Small intestine (tissue), 7 donors: ENCODE measurements at regions not wholly inside any gene's neighbourhood (a gene's known extent, or its start where the extent isn't known, plus 50 kb on each side); places are given as distances from the start of the nearest gene placed in this dataset.

Experiments
- DNase-seq, 2 donors: peaks; one replicate each; pipeline versions ENCODE4 v3.0.0 to v3.0.0-alpha.2; 2013
- FAIRE-seq: peaks from 2 replicates; lab custom pipeline; 2012; peaks lifted over from hg19 to GRCh38; lab: Jason Lieb, UNC
- H3K27ac ChIP-seq, 3 donors: one replicate each; pipeline ENCODE4 v1.5.1; 2013; ENCODE audit warnings: low read length in 2 of 3, mild to moderate bottlenecking in 2 of 3, control low read depth in 1 of 3, inconsistent platforms in 1 of 3, low read depth in 1 of 3, moderate library complexity in 1 of 3
- H3K27me3 ChIP-seq, 3 donors: one replicate each; pipeline ENCODE4 v1.6.1; 2013; ENCODE audit warnings: low read length in 3 of 3, inconsistent platforms in 1 of 3; ENCODE audit not compliant: control insufficient read depth in 3 of 3, insufficient read depth in 3 of 3
- H3K36me3 ChIP-seq, 3 donors: one replicate each; pipeline ENCODE4 v1.6.1; 2013; ENCODE audit warnings: low read length in 3 of 3, inconsistent platforms in 1 of 3, low read depth in 1 of 3, mild to moderate bottlenecking in 1 of 3, moderate library complexity in 1 of 3; ENCODE audit not compliant: control insufficient read depth in 3 of 3, insufficient read depth in 2 of 3
- H3K4me1 ChIP-seq, 3 donors: one replicate each; pipeline ENCODE4 v1.6.1; 2013; ENCODE audit warnings: low read length in 2 of 3, inconsistent platforms in 1 of 3, low read depth in 1 of 3, mild to moderate bottlenecking in 1 of 3, moderate library complexity in 1 of 3; ENCODE audit not compliant: control insufficient read depth in 3 of 3, insufficient read depth in 2 of 3
- H3K4me3 ChIP-seq, 3 donors: one replicate each; pipeline ENCODE4 v1.5.1; 2013; ENCODE audit warnings: low read length in 3 of 3, control low read depth in 1 of 3, inconsistent platforms in 1 of 3, low read depth in 1 of 3, mild to moderate bottlenecking in 1 of 3, moderate library complexity in 1 of 3
- H3K9me3 ChIP-seq, 2 donors: one replicate each; pipeline ENCODE4 v1.6.1; 2013; ENCODE audit warnings: low read depth in 1 of 2, low read length in 1 of 2; ENCODE audit not compliant: control insufficient read depth in 2 of 2, insufficient read depth in 1 of 2
- WGBS, 3 donors: extraction: QIAGEN DNeasy Blood & Tissue Kit; methylation state at CpG; one replicate each; pipeline ENCODE4 v1.1.7; 2013; 5-methylcytosine and 5-hydroxymethylcytosine counted together
- donor health status: healthy with polysubstance abuse.
- donor health status: control.
- donor health status: control.
- donor health status: Bipolar disorder and iron deficiency.
- donor health status: healthy.

GRCh38 chr3:112412494-112412893, 79.5 kb downstream of the CD200 start:
- no peaks in the 10 kb centered on the region for H3K36me3 ChIP-seq
- no peak overlapping the region for H3K4me3 ChIP-seq
- H3K4me1 ChIP-seq: peaks cover 0 to 3% (median 2%) of the 10 kb centered on the region in 3 donors
- no peak for DNase-seq
- H3K9me3 ChIP-seq: no peaks in the 10 kb centered on the region
- FAIRE-seq: no peak
- H3K27ac ChIP-seq: no peak overlapping the region
- H3K27me3 ChIP-seq: no peaks in the 10 kb centered on the region
- WGBS, 3 donors: 79 to 89% (median 85%) methylated on average over 4 of the region's 4 CpGs

GRCh38 chr3:112413074-112413473, 80.1 kb downstream of the CD200 start:
- 81 to 100% (median 90%) methylated on average over 1 of the region's 1 CpG for WGBS, 3 donors
- Histone ChIP-seq H3K27me3 (no peaks in the 10 kb centered on the region), H3K27ac (no peak overlapping the region), H3K4me1 (peaks cover 0 to 3% (median 2%) of the 10 kb centered on the region in 3 donors), H3K36me3 (no peaks in the 10 kb centered on the region), H3K4me3 (no peak overlapping the region), H3K9me3 (no peaks in the 10 kb centered on the region)
- FAIRE-seq (no peak), DNase-seq (no peak)

- no peaks in the 10 kb centered on the region for H3K27me3 ChIP-seq
- no peaks in the 10 kb centered on the region for H3K36me3 ChIP-seq
- WGBS, 3 donors: 63 to 79% (median 78%) methylated on average over 3 of the region's 3 CpGs
- H3K4me1 ChIP-seq: peaks cover 0 to 3% (median 2%) of the 10 kb centered on the region in 3 donors
- FAIRE-seq (no peak), DNase-seq (peak in 1 of 2 donors; percentile 72)
- H3K27ac ChIP-seq: no peak overlapping the region
- H3K9me3 ChIP-seq: no peaks in the 10 kb centered on the region
- H3K4me3 ChIP-seq: no peak overlapping the region
Observed at GRCh38 chr3:112413722-112414121, 80.8 kb downstream of the CD200 start.
